ENCODE measurements at regions not wholly inside any gene's neighbourhood (a gene's known extent, or its start where the extent isn't known, plus 50 kb on each side); places are given as distances from the start of the nearest gene placed in this dataset.

- TF ChIP-seq CTCF (tag by site-specific recombination; IDR thresholded peaks at IDR 0.05) = no peak
- no peak for TF ChIP-seq REST (tag by site-specific recombination; IDR thresholded peaks at IDR 0.05)
- TF ChIP-seq TRIM28 (IDR thresholded peaks at IDR 0.05; ENCODE audit: borderline replicate concordance, low read length) = no peak
- no peak for TF ChIP-seq ZNF24 (tag by site-specific recombination; IDR thresholded peaks at IDR 0.05)
- no peak for TF ChIP-seq WT1 (tag by site-specific recombination; IDR thresholded peaks at IDR 0.05)
- TF ChIP-seq YY1 (tag by site-specific recombination; IDR thresholded peaks at IDR 0.05) = no peak
- TF ChIP-seq ZNF549 (tag by site-specific recombination; IDR thresholded peaks at IDR 0.05) = no peak
- TF ChIP-seq ZNF610 (tag by site-specific recombination; IDR thresholded peaks at IDR 0.05; ENCODE audit: borderline replicate concordance) = no peak
- TF ChIP-seq PBX3 (CRISPR knock-in tag; IDR thresholded peaks at IDR 0.05) = no peak
- TF ChIP-seq ZNF658 (tag by site-specific recombination; IDR thresholded peaks at IDR 0.05) = no peak
- TF ChIP-seq OVOL3 (tag by site-specific recombination; IDR thresholded peaks at IDR 0.05) = no peak
- TF ChIP-seq ZNF350 (tag by site-specific recombination; IDR thresholded peaks at IDR 0.05) = no peak
These were observed 615.6 kb upstream of the SOX11 start for GRCh38 chr2:5076599-5076998.
